ENCODE measurements at regions not wholly inside any gene's neighbourhood (a gene's known extent, or its start where the extent isn't known, plus 50 kb on each side); places are given as distances from the start of the nearest gene placed in this dataset.

- no peak for DNase-seq
These were observed 381.0 kb upstream of the RGMA start for GRCh38 chr15:93469994-93470393.

DNA sequence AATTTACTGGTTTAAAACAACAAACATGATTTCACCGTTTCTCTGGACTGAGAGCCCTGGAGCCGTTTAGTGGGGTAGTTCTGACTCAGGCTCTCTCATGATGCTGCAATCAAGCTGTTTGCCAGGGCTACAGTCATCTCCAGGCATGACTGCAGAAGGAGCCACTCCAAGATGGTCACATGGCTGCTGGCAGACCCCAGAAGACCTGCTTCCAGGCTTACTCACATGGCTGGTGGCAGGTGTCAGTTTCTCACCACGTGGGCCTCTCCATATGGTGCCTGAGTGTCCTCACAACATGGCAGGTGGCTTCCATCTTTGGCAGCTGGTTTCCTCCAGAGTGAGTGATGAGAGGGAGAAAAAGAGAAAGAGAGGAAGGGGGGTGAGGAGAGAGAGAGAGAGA, 378.3 kb upstream of the RGMA start:
- DNase-seq, result no peak

- no peak for DNase-seq
These were observed 377.4 kb upstream of the RGMA start for GRCh38 chr15:93466380-93466779.

DNA sequence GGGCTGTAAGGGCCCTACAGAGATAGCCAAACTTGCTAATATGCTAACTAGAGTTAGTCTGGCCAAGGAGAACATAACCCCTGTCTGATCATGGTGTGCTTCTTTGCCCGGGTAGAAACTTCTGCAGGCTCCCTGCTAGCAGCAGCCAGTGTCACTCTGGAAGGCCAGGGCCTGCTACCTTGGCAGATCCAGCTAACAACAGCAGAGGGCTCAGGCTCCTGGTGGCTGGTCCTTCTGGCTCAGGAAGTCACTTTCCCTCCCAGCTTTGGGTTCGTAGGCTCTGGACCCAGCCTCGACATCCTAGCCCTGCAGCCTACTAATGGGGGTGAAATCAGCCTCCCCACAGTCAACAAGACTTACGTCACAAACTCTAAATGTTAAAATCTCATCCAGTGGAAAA, 373.7 kb upstream of the RGMA start:
- no peak for DNase-seq

- no peak for DNase-seq
These were observed 371.7 kb upstream of the RGMA start for GRCh38 chr15:93460717-93461116.

GRCh38 chr15:93459396-93459795, 370.4 kb upstream of the RGMA start:
- DNase-seq, result no peak

GRCh38 chr15:93458597-93458996, 369.6 kb upstream of the RGMA start:
- no peak for DNase-seq

GRCh38 chr15:93454788-93455187, 365.8 kb upstream of the RGMA start:
- no peak for DNase-seq

GRCh38 chr15:93452537-93453211, 363.7 kb upstream of the RGMA start:
- DNase-seq, result no peak

DNA sequence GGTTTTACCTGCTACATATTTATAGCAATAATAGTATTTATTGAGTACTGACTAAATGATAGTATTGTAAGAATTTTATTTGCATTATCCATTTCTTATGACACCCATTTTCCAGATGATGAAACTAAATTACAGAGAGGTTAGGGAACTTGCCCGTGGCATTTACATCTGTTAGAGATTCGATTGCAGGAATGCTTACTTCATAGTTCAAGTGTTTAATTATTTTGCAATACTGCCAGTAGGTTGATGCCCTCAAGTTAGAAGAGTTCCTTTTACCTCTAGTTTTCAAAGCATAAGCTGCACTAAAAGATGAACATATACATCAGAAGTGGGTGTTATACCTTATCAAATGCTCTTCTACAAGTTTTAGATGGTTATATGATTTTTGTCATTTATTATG, 362.8 kb upstream of the RGMA start:
- no peak for DNase-seq

DNA sequence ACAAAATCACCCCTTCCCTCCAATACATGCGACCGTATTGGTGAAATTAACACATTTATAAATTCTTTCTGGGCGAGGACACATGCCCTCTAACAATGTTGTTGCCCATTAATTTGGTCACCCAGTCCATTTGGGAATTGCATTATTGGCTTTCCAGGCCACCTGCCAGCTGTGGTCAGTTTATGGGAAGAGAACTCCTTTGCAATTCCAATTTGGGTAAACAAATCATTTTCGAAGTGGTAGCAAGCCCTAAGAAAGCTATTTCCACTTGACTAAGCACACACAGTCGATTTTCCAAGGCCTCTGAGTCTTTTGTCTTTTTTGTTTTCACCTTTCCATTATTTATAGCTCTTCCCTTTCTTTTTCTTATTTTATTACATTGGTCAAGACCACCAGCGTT, 362.3 kb upstream of the RGMA start:
- DNase-seq, result no peak

DNA sequence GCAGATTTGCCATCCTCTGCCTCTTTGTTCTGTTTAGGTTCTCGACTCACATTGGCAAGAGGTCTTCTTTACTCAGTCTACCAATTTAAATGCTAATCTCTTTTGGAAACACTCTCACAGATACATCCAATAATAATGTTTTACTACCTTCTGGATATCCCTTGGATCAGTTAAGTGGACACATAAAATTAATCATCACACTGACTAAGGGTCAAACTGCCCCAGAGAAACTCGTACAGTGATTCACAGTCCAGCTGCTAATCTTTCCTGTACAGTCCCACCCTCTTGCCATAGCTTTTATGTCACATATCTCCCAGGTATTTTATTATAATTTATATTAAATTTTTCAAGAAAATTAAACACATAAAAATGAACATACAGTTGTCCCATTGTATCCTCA, 360.8 kb upstream of the RGMA start:
- DNase-seq, result no peak

DNA sequence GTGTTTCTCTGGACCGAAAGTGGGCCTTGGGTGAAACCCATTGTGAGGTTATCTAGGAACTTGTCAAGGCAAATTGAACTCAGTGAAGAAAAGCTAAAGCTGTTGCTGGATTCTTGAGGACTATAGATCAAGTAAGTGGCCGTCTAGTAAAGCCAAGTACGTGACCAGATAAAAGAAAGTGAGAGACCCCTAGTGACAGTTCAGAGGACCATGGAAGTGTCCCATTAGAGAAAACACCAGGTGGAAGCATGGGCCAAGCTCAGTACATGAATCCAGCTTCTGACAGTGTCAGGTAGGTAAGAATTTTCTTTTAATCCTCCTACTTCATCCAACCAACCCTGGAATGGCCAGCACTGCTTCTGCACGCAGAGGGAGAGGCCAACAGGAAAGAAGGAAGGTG, 349.3 kb upstream of the RGMA start:
- no peak for DNase-seq

DNA sequence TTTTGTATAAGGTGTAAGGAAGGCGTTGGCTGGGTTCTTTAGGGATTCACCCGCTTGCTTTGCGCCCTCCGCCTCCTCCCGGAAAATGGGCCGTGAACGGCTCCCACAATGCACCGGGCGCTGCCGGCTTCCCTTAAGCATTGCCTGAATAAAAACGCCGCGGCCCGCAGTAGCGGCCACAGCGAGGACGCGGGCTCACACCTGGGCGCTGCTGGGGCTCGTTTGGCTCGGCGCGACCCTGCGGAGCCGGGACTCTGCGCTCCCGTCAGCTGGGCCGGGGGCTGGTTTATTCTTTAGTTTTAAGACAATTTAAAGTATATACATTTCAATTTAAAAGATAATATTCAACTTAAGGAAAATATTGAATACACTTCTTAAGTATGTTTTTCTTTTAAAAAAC, 343.5 kb upstream of the RGMA start:
- DNase-seq, result no peak

- no peak for DNase-seq
These were observed 339.9 kb upstream of the RGMA start for GRCh38 chr15:93428807-93429351.

GRCh38 chr15:93428150-93428549, 339.1 kb upstream of the RGMA start:
- no peak for DNase-seq

- DNase-seq, result no peak
These were observed 335.1 kb upstream of the RGMA start for GRCh38 chr15:93424131-93424530.

GRCh38 chr15:93422476-93422875, 333.5 kb upstream of the RGMA start:
- DNase-seq, result no peak

DNA sequence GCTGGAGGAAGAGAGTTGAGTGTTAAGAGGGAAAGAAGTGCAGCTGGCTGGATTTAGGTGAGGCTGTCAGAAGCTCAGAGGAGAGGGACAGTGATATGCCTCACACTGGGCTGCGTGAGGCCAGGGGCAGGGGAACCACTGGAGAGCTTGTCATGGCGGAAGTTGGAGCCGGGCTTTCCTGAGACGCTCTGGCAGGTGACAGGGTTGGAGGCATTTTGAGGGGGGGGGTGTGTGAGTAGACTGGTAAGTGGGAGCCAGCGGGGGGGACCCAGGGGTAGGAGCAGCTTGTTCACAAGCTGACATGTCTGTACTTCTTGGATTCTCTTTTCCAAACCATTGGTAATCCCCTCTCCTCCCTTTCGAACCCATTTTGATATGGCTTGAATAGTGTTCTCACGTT, 331.5 kb upstream of the RGMA start:
- DNase-seq, result no peak

DNA sequence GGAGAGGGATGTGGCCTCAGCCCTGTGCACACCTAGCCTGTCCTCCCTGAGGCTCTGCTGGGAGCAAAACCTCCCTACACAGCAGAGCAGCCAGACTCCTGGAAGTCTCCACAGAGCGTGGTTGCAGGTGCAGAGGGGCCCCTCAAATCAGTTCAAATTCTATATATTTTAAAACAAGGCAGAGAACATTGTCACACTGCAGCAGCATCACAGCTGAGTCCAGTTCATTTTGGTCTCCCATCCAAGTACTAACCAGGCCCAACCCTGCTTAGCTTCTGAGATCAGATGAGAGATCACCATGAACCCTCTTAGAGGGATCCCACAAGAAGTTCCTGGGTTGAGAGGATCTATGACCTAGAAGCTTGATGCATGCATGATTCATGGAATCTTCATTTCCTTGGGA, 331.0 kb upstream of the RGMA start:
- no peak for DNase-seq

- no peak for DNase-seq
These were observed 329.6 kb upstream of the RGMA start for GRCh38 chr15:93418566-93418965.

GRCh38 chr15:93417631-93418030, 328.6 kb upstream of the RGMA start:
- no peak for DNase-seq

DNA sequence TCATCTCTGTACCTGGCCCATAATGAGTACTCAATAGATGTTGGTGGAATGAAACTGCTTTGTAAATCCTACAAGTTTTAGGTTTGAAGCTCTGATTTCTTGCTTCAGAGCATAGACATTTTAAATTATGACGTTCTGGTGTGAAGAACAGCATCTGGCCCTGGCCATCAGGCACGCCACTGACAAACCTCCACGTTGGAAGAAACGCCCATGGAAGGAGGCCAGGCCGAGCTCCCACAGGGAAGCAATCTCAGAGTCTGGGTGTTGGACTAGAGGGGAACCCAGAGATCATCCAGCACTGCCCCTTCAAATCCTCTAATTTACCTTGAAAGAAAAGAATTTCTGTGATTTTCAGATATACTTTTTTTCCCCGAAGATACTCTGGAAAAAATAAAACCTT, 328.1 kb upstream of the RGMA start:
- DNase-seq, result no peak

DNA sequence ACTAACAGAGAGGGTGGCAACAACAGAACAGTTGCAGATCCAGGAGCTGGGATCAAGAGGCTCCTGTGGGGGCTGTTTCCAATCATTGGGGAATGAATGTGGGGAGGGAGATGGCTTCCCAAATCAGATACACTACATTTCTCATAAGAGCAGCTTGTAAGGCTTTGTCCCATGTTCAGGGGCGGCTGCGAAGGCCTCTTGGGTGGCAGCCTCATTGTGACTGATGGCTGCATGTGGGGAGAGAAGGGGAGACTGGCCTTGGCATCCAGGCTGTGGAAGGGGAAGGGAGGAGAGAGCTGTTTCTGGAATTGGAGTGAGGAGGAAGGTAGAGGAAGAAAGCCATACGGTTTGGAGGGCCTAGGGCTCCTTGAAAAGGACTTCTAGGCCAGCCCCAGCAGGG, 326.6 kb upstream of the RGMA start:
- DNase-seq, result no peak

DNA sequence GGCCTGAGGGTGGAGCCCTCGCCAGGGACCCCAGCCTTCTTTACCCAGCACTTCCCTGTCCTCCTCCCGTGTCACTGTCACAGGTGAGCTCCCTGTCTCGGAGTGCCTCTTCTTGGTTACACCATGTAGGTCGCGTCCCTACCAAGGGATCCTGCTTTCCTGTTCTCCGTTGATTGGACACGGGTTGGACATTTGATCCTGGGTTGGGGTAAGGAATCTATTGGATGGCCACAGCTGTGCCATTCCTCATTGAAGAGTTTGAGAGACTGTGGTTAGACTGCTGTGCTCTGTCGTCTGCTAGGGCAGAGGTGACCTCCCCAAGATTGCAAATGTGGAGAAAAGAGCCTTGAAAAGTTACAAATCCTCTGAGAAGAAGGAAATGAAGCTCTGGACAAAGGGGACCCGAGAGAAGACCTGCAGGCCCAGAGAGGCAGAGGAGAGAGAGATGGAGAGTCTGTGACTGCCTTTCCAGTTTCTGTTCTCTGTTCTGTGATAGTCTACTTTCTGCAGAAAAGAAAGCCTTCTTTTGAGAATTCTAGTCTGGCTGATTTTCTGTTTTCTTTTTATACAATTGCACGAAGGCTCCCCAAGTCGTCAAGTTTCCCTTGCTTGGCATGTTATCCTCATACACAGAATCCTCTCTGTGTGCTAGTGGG, 325.7 kb upstream of the RGMA start:
- no peak for DNase-seq

All from hematopoietic multipotent progenitor cell treated with erythropoietin and hydrocortisone succinate and interleukin-3 and kit ligand, for 8 days (in vitro differentiated cells).